ENCODE measurements at regions not wholly inside any gene's neighbourhood (a gene's known extent, or its start where the extent isn't known, plus 50 kb on each side); places are given as distances from the start of the nearest gene placed in this dataset.

DNA sequence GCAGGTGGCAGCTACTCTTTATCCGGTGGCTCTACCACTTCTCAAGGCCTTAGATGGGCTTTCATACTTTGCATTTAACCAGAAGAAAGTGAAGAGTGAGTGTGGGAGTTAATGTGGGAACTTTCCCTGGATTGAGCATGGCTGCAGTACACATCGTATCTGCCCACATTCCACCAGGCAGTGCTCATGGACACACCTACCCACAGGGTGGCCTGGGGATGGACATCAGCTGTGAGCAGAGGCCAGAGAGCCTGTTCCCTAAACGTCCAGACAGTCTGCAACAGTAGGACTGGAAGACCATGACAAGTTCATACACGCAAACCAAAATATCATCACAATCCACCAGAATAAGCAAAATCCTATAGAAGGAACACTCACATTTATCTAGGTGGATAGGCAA lies 213.8 kb downstream of the IRX1 start:
- TF ChIP-seq CTCF (IDR thresholded peaks at IDR 0.05) (no peak), POLR2A (IDR thresholded peaks at IDR 0.05) (no peak)

All from thyroid gland (tissue), 4 donors.